COLO829 (cell line): ENCODE measurements at regions not wholly inside any gene's neighbourhood (a gene's known extent, or its start where the extent isn't known, plus 50 kb on each side); places are given as distances from the start of the nearest gene placed in this dataset.

Experiments
- DNase-seq: peaks from one replicate; pipeline ENCODE4 v3.0.0; 2012; ENCODE audit warnings: low spot score

DNA sequence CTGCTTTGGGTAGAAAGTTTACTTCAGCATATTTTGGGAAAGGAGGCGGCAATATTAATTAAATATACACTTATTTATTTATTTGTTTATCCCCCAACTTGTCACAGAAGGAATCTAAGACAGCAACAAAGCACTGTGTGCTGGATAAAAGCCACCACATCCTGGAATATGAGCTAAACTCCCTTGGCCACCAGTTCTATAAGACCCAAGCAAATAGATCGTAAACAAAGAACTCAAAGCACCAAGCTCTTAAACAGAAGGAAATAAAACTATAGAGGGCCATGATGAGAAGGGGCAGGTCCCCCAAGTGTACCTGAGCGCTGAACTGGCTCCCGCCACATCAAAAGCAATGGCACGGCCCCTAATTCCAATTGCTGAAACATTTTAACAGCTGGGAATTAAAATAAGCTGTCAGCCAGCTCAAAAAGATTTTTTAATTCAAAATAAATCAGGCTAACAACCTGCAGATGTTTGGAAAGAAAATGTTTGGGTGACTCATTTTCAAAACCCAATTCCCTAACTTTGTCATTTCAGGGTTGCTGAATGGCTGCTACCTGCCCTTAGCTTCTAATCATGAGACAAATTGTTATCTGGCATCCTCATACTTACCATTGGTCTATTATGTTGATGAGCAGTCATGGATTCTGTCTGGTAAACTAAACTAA, 127.1 kb downstream of the SLC30A10 start:
- no peak for DNase-seq

DNA sequence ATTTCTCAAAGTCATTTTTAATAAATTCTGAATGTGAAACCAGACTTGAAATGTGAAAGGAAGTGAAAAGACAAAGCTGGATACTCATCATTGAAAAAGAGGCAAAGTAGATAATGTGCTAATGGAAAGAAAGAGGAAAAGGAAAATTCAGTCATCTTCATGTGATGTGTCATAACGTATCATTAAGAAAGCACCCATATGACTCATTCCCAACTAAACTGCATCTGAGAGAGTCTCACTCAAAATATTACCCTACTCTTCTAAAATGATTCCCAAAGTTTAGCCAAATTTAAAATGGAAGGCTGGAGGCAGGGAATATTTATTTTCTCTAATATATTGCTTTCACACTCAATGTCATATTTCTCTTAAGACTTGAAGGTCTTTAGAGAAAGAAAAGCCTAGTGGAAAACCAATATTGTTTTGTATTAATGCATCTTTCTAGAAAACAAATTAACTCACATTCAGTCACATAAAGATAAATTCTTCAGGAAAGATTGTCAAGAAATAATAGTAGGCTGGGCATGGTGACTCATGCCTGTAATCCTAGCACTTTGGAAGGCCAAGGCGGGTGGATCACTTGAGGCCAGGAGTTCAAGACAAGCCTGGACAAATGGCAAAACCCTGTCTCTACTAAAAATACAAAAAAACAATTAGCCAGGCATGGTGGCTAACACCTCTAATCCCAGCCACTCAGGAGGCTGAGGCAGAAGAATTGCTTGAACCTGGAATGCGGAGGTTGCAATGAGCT, 129.9 kb downstream of the SLC30A10 start:
- DNase-seq: peak; percentile 95

DNA sequence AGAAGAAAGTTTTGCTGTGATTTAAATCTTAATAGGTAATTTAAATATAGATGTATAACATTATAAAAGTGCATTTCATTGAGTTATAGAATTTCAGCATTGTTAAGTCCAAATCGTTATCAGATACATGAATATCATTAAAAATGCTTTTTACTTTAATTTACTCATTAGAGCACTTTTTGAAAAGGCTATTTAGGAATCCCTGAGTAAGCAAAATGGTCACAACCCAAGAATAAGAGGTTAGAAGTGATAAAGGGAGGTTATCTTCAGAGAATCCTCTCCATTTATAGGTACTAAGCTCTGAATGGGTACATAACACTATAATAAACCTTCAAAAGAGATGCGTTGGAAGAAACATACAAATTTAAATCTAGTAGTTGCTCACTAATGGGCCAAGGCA, 130.7 kb downstream of the SLC30A10 start:
- no peak for DNase-seq

DNA sequence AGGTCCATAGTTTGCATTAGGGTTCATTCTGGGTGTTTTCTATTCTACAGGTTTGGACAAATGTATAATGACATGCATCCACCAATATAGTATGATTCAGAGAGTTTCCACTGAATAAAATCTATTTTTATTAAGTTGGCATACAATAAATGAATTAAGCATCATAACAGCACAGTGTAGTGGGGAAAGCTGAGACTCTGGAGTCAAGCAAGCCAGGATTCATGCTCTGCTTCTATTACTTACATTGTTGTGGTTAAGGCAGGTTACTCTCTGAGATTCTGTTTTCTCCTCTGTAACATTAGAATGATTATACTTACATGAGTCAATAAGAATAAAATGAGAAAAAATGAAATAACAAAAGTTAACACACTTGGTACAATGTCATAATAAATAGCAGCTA, 131.3 kb downstream of the SLC30A10 start:
- no peak for DNase-seq

DNA sequence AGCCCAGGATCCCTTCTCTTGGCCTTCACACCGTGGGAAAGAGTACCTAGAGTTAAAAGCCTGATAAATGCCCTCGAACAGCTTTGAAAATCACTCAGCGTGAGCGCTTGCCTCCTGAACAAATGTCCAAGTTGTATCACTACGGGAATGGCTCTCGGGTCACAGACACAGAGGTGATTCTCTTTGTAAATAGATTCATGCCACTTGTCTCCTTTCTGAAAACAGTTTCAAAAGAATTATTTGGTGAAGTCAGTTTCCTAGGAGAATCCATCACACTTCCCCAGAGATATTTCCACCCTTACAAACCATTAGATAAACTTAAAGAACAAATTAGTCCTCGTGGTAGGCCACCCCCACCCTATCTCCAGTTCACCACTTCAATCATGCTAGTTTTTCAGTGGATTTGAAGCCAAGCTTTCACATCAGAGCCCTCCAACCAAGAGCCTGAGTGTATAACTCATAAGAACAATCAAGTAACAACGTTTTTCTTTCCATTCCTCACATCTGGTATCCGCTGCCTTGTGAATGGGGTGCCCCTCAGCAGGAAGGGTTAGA, 132.9 kb downstream of the SLC30A10 start:
- no peak for DNase-seq

DNA sequence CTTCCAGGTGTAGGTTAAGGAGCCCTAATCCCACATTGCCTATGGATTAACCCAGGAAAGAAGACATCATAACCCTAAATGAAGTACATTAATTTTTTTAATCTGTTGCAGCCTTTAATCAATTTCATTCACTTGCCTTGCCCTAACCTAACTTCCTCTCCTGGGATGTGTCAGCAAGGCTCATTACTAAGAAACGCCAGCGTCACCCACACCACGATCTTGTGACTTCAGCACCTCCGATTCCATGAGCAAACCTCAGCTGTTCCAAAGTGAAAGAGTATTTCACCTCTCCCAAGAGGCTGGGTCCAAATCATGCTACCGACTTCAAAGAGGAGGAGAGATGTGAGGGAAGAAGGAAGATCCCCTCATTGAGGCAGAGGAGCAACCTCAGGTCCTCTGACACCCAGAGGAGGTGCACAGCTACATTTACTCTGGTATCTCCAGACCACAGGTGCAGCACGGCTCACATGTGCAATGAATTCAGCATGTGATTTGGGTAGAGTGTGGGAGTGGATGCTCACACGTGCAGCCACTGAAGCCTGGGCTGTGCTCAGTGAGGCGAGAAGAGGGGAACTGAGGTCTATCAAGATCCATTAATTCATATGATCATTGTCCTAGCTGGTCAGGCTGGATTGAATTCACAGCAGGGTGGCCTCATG, 134.1 kb downstream of the SLC30A10 start:
- no peak for DNase-seq

DNA sequence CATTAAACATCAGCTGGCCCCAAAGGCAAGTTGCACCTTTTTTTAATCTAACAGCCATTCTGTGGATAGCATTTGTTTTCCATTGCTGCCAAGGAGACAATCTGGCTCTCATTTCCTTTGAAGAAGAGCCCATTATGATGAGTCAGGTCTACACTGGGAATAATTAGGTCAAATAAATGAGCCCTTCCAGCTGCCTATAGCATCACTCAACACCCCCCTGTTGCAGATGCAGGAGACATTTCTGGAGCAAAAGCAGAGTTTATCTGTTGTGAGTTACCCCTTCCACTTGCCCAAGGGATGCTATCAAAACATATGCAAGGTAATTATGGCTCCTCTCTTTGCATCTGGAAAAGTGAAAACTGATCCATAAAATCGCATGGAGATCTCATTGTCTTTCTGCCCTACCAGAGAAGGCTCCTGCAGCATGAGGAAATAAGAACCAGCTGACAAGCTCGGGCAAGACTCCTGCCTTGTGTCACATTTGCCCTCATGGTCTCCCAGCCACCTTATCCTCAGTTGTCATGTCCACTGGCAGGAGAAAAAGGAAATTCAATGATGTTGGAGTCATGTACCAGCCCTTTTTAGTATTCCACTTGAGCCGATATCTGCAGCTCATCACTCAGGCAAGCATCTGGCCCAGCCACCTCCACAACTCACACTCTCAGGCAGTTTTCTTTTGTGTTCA, 135.9 kb downstream of the SLC30A10 start:
- peak; percentile 82 for DNase-seq

DNA sequence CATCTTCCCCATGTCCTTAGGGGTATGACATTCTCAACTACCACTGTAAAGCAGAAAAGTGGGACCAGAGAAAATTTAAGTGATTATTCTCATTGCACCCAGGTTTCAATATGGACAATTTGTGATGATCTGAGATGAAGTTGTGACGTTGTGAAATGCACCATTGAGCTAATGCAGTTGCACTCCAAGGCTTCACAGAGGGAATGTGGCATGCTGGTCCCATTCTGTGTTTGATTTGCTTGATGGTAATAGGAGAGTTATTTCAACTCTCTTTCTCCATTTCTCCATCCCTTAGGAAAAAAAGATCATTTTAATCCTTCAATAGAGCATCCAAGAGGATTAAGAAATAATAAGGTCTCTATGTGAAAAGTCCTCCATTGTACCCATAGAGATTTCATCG, 136.6 kb downstream of the SLC30A10 start:
- DNase-seq: no peak

DNA sequence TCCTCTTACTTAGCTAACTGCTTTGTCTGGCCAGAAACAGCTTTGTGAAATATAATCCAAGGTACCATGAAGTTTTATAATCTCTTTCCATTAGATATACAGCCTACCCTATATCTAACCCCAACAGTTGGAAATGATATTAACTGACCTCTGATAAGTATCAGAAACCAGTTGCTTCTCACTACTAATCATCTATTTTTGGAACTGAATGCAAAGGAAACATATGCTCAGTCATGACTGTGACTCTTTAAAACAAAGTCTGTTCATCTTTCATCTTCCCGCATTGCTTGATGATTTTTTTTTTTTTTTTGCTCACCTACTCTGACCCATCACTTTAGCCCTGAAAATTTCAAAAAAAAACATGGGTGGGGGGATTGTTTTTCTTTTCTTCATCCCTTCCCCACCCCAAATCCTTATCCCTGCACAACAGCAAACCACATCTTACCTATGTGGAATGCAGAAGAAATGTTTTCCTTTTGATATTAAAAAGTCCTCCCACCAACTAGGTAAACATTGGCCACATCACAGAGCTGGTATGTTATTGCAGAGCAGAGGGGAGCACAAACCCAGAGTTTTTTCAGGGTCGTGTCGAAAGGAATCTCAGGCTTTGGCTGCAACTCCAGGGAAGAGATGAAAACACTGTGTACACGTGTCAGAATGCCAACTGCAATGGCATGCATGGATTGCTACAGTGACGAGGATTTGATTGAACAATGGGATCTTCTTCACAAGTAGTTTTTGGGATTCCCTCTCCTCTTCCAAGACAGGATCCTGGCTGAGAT, 137.3 kb downstream of the SLC30A10 start:
- DNase-seq: no peak

DNA sequence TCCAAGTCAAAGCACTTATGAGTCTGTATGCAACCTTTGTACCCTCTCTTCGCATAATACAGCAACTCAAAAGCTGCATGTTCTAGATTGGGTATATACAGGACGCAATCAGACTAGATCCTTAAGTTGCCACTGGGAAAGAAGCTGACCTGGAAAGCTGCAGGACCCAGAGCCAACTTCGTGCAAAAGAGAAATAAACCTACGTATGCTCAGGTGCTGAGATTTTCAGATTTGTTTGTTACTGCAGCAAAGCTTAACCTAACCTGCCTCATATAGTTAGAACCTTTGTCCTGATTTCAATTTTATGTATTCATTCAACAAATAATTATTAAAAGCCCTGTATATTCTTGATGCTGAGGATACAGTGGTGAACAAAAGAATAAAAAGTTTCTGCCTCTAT, 139.7 kb downstream of the SLC30A10 start:
- DNase-seq: no peak

DNA sequence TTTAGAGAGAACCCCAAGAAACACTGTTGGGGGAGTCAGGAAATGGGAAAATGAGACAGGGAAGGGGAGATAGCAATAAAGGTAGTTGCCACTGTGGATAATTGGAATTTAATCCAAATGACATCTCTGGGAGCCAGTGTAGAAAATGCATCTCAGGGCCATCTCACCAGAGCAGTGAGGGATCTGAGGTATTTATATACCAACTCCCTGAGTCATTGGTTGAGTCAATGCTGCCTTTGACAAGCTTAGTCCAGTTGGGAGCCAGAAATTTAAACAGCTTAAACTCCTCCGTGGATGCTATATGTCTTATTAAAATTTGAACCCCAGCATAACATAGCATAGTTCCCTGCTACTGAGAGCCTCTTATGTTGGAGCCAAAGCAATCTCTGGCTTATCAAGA, 140.3 kb downstream of the SLC30A10 start:
- no peak for DNase-seq

DNA sequence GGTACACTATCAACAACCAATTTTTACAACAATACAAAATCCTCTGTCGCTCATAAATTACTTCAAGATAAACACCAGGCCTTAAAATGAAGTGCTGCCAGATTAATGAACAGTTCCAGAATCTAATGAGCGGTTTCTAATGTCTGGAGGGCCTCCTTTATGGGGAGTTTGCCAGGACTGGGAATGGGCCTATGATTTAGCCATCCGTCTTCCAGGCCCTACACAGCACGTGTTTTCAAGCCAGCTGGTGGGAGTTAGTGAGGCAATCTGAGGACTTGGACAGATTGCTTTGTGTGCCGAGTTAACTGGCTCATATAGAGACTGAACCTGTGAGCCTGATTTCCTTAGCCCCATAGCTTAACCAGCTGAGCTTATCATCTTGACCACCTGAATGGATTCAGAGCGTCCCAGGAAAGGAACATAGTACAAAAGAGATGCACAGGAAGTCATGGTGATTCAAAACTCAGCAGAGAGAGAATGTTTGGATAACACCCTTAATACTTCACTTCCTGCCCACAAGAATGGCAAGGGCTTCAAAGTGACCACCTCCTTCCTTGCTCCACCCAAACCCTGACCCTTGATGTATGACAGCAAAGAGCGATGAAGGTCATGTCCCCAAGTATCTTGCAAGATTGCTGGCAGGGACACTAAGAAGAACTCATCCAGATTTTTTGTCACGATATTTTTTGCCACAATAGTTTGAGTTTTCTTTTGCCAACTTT, 143.5 kb downstream of the SLC30A10 start:
- DNase-seq: no peak

DNA sequence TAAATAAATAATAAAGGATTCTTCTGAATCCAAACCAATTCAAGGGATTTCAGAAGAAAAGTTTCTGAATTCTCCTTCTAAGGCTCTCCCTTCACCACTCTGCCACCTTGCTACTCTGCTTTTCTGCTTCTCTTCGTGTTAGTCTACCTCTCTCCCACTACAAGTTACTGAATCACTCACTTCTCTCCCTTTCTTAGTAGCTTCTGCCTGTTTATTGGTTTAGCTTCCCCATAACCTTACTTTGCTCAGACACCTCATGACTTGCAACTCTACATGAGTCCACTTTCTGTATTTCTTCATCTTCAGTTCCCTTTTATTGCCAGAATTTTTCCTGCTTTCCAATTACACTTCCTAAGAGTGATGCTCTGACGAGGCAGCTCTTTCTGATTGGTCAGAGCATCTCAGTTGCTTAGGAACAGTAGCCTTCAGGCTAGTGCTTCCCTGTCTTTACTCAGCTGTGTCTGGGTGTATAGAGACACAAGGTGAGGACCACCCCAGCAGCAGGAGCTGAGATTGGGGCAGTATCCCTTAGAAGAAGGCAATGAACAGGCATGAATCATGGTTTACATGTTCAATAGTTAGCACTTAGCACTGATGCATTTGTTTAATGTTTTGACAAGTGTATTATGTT, 144.6 kb downstream of the SLC30A10 start:
- no peak for DNase-seq

DNA sequence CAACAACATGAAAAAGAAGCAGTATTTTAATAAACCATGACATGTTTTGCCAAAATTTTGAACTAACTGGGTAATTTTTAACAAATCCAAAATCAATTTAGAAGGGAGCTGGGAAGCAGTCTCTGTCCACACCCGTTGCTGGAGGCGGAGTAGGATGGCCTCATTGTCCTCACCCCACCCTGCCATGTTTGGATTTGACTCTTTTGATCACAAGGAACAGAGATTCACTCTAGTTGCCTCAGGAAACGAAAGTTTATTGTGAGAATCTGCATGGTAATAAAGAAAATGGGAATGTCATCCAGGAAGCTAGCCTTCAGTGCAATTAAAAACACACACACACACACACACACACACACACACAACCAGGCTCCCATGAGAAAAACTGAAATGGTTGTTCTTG, 145.4 kb downstream of the SLC30A10 start:
- no peak for DNase-seq

DNA sequence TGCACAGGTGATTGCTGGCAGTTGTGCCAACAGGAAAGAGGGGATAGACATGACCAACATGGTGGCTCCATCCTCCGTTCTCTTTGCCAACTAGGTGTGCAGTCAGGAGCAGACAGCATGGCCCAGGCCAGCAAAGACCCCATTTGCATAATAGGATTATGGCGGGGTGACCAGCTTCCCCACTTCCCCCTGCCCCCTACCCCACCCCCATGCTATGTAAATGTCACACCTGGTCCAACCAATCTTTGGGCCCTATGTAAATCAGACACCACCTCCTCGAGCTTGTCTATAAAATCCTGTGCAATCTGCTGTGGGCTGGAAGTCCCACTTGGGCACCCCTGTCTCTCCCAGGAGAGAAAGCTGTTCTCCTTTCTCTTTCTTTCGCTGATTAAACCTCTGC, 146.0 kb downstream of the SLC30A10 start:
- DNase-seq: no peak

DNA sequence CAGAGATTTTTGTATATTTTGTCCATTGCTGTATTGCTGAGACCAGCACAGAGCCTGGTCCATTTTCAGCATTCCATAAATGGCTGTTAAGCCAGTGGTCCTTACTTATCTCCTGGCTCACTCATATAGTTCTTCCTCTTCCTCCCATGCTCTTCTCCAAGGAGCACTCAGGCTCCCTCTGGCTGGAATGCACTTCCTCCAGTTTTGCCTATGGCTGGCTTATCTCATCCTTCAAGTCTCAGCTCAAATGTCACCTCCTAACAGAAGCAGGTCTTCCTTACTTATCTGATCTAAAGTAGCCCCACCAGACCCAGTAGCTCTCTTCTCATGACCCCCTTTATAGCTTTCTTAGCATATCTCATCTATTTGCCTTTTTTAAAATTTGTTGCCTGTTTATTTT, 146.9 kb downstream of the SLC30A10 start:
- no peak for DNase-seq

DNA sequence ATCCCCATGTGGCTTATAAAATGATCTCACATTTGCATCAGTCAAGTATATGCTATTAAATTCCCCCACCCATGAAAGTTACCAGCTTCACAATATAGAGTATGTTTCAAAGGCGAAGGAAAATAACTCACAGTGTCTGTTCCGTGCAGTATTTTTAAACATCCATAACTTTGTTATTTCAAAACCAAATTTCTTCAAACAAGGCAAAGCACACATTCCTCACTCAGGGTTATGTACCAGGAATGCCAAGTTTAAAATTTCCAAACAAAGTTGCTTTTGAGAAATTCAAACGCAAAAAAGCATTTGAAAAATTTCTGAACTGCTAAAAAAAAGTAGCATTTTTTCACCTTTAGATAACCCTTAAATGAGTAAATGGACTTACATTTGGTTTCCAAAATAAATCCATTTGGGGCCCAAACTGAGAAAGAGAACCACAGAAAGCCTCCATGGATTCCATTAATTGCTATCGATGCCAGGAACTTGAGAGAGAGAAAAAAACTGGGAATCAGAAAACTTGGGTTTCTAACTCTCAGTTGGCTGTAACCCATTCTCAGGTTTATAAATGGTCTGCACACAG, 149.5 kb downstream of the SLC30A10 start:
- DNase-seq: no peak

DNA sequence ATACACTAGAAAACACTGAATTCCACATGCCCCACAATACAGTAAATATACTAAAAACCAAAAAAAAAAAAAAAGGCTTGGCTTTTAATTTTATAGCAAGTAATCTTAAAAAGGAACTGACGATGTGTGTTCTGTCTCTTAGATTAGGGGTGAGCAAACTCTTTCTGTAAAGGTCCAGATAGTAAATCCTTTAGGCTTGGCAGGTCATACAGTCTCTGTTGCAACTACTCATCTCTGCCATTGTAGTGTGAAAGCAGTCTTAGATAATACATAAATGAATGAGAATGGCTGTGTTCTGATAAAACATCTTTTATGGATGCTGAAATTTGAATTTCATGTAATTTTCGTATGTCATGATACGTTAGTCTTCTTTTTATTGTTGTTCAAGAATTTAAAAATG, 150.2 kb downstream of the SLC30A10 start:
- DNase-seq: no peak

DNA sequence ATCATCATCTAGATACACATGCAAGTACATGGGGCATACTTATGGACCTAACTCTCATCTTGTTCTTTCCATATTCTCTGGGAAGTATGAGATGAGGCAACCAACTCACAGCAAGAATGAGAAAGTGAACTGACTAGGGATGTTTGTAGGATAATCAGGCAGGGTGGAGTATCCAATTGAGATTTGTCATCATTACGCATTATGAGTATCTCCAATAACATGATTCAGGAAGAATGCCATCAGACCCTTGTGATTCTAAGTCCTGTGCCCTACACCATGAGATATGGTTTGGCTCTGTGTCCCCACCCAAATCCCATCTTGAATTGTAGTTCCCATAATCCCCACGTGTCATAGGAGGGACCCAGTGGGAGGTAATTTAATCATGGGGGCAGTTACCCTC, 154.0 kb downstream of the SLC30A10 start:
- DNase-seq: no peak

DNA sequence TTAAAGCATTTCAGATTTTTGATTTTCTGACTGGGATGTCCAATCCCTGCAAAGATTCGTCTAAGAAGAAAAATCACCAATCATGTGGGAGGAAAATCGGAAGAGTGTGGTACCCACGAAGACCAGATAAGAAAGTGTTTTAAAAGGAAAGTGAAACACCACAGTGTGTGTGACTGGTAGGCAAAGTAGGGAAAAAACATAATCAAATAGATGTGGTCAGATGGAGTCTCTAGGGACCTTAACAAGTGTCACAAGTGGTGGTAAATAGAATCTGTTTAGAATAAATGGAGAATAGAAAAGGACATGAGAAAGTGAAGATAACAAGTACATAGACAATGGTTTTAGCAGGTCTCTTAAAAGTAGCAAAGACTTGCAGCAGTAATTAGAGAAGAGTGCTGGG, 154.6 kb downstream of the SLC30A10 start:
- no peak for DNase-seq
